ENCODE measurements at regions not wholly inside any gene's neighbourhood (a gene's known extent, or its start where the extent isn't known, plus 50 kb on each side); places are given as distances from the start of the nearest gene placed in this dataset.

DNA sequence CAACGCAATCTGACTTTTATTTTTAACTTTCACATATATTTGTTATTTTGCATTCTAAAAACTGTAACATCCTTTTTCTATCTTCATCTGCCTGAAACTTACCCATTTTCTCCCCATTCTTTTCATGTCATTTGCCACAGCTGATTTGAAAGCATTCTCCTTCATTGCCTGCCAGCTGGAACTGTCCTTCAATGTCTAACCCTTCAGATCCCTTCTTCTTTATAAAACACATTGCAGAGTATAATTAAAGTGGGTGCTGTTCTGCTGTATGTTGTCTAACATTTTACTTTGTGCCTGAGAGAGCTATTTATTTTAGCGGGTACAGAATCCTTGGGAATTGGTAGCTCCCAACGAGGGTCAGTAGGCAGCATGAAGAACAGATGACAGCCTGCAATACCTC, 827.4 kb downstream of the IGSF11 start:
- no peak for DNase-seq (ENCODE audit: extremely low read depth in 1 of 4, low spot score in 3 of 4)
- H3K27ac ChIP-seq (ENCODE audit: extremely low read depth, low read depth, low read length), result no peak overlapping the region
- CTCF ChIA-PET (ENCODE audit: low intra/inter-chr PET ratio), result no interaction called here
- no peak overlapping the region for H2AFZ ChIP-seq (ENCODE audit: low read depth, low read length)
- no peaks in the 10 kb centered on the region for H3K9me1 ChIP-seq (ENCODE audit: control insufficient read depth, insufficient read depth, low read length)
- intact Hi-C loops (cut with micrococcal nuclease), result no loop called here
- no peak for TF ChIP-seq SMAD1 (IDR thresholded peaks at IDR 0.05; ENCODE audit: low read depth, low read length, partially characterized antibody)
- no peak for TF ChIP-seq CEBPG (CRISPR knock-in tag; IDR thresholded peaks at IDR 0.05)
- no peak for TF ChIP-seq CEBPG (tag; conservative IDR thresholded peaks at IDR 0.05 in 1 of 2, IDR thresholded peaks at IDR 0.05 in 1 of 2)
- no peak for TF ChIP-seq PTTG1 (tag; IDR thresholded peaks at IDR 0.05; ENCODE audit: low read depth)
- TF ChIP-seq BMI1 (IDR thresholded peaks at IDR 0.05; ENCODE audit: low read length), result no peak
- no peak for TF ChIP-seq ZZZ3 (IDR thresholded peaks at IDR 0.05)
- TF ChIP-seq, protein P1, sequence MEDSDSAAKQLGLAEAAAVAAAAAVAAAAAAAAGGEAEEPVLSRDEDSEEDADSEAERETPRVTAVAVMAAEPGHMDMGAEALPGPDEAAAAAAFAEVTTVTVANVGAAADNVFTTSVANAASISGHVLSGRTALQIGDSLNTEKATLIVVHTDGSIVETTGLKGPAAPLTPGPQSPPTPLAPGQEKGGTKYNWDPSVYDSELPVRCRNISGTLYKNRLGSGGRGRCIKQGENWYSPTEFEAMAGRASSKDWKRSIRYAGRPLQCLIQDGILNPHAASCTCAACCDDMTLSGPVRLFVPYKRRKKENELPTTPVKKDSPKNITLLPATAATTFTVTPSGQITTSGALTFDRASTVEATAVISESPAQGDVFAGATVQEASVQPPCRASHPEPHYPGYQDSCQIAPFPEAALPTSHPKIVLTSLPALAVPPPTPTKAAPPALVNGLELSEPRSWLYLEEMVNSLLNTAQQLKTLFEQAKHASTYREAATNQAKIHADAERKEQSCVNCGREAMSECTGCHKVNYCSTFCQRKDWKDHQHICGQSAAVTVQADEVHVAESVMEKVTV (CRISPR knock-in tag; IDR thresholded peaks at IDR 0.05), result no peak
- TF ChIP-seq, protein P2, sequence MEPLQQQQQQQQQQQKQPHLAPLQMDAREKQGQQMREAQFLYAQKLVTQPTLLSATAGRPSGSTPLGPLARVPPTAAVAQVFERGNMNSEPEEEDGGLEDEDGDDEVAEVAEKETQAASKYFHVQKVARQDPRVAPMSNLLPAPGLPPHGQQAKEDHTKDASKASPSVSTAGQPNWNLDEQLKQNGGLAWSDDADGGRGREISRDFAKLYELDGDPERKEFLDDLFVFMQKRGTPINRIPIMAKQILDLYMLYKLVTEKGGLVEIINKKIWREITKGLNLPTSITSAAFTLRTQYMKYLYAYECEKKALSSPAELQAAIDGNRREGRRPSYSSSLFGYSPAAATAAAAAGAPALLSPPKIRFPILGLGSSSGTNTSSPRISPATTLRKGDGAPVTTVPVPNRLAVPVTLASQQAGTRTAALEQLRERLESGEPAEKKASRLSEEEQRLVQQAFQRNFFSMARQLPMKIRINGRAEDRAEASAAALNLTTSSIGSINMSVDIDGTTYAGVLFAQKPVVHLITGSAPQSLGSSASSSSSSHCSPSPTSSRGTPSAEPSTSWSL (CRISPR knock-in tag; IDR thresholded peaks at IDR 0.05; ENCODE audit: borderline replicate concordance), result no peak
- TF ChIP-seq NELFE (IDR thresholded peaks at IDR 0.05; ENCODE audit: insufficient read depth, insufficient read length), result no peak
- no peak for TF ChIP-seq GTF2F1 (IDR thresholded peaks at IDR 0.05; ENCODE audit: low read depth, low read length)
- no peak for TF ChIP-seq RBM39 (optimal IDR thresholded peaks at IDR 0.05; ENCODE audit: low read depth, low read length)
- TF ChIP-seq HNRNPH1 (optimal IDR thresholded peaks at IDR 0.05; ENCODE audit: low read depth, low read length), result no peak
- TF ChIP-seq, protein P3, sequence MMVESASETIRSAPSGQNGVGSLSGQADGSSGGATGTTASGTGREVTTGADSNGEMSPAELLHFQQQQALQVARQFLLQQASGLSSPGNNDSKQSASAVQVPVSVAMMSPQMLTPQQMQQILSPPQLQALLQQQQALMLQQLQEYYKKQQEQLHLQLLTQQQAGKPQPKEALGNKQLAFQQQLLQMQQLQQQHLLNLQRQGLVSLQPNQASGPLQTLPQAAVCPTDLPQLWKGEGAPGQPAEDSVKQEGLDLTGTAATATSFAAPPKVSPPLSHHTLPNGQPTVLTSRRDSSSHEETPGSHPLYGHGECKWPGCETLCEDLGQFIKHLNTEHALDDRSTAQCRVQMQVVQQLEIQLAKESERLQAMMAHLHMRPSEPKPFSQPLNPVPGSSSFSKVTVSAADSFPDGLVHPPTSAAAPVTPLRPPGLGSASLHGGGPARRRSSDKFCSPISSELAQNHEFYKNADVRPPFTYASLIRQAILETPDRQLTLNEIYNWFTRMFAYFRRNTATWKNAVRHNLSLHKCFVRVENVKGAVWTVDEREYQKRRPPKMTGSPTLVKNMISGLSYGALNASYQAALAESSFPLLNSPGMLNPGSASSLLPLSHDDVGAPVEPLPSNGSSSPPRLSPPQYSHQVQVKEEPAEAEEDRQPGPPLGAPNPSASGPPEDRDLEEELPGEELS (CRISPR knock-in tag; IDR thresholded peaks at IDR 0.05; ENCODE audit: borderline replicate concordance), result no peak
- TF ChIP-seq ZNF584 (CRISPR knock-in tag; IDR thresholded peaks at IDR 0.05; ENCODE audit: low read depth), result no peak
- no peak for TF ChIP-seq ESRRA (IDR thresholded peaks at IDR 0.05; ENCODE audit: borderline replicate concordance, low read depth)
- no peak overlapping the region for H3K4me3 ChIP-seq
- no peaks in the 10 kb centered on the region for H3K4me1 ChIP-seq (replicated peaks in 1 of 2; ENCODE audit: control insufficient read depth in 2 of 2, insufficient read depth in 2 of 2, low read length in 2 of 2)
- no peak overlapping the region for H3K9ac ChIP-seq (ENCODE audit: insufficient read depth in 1 of 2, low read depth in 2 of 2, low read length in 2 of 2)
- H3K36me3 ChIP-seq (ENCODE audit: control insufficient read depth, insufficient read depth, low read length), result no peaks in the 10 kb centered on the region
- BruUV-seq (replicated peaks), result no TSS peak
- H3K27me3 ChIP-seq (ENCODE audit: control insufficient read depth in 2 of 2, insufficient read depth in 2 of 2, low read length in 2 of 2), result no peaks in the 10 kb centered on the region
- no peaks in the 10 kb centered on the region for H4K20me1 ChIP-seq (replicated peaks; ENCODE audit: control insufficient read depth, insufficient read depth, low read length)
- in situ Hi-C loops (cut with MboI), result no loop called here
- H3K79me2 ChIP-seq (ENCODE audit: control insufficient read depth, insufficient read depth, low read length), result no peaks in the 10 kb centered on the region
- POLR2A ChIA-PET, result no interaction called here
- 0% methylated on average over 3 of the region's 3 CpGs for WGBS (ENCODE audit: insufficient coverage, low coverage, missing lambda C conversion rate)
- no peak for ATAC-seq
- no peak for FAIRE-seq
- no peaks in the 10 kb centered on the region for H3K9me3 ChIP-seq (replicated peaks; ENCODE audit: control insufficient read depth, insufficient read depth, low read depth, low read length)
- H3K4me2 ChIP-seq (ENCODE audit: insufficient read depth, low read length), result no peak overlapping the region

Measured in K562 (cell line).